OCI-LY7 (cell line): ENCODE measurements at regions not wholly inside any gene's neighbourhood (a gene's known extent, or its start where the extent isn't known, plus 50 kb on each side); places are given as distances from the start of the nearest gene placed in this dataset.

Experiments
- BruUV-seq: library from RNA; stranded (reverse); fragments of 400-500 nt; replicated peaks from 2 replicates; lab custom pipeline; 2021; lab: Mats Ljungman, UMichigan
- CTCF ChIA-PET: fragments of 300-600 bp; sonication (Branson Sonifier 250); formaldehyde crosslinking; loops from one replicate; lab custom pipeline; 2022; ENCODE audit warnings: antibody characterized with exemption; ENCODE audit not compliant: unreplicated experiment; lab: Charles Lee
- POLR2A ChIA-PET: fragments of 300-600 bp; sonication (Branson Sonifier 250); formaldehyde crosslinking; loops from one replicate; lab custom pipeline; 2022; ENCODE audit warnings: antibody characterized with exemption; lab: Charles Lee
- DNase-seq: peaks from one replicate; pipeline ENCODE4 v3.0.0-alpha.2; 2015; ENCODE audit warnings: low spot score
- H2AFZ ChIP-seq: fragments of 200-600 bp; sonication (generic), shearing (Covaris generic); 2 replicates; pipeline ENCODE4 v1.6.1; 2014; ENCODE audit warnings: mild to moderate bottlenecking, antibody characterized with exemption, low read length, moderate library complexity
- H3K27ac ChIP-seq: fragments of 200-600 bp; sonication (generic); 2 replicates; pipeline ENCODE4 v1.5.1; 2014; ENCODE audit warnings: mixed run types, low read depth, mild to moderate bottlenecking, moderate library complexity, low read length, inconsistent platforms; ENCODE audit not compliant: poor library complexity, severe bottlenecking
- H3K36me3 ChIP-seq: fragments of 200-600 bp; sonication (generic); 2 replicates; pipeline ENCODE4 v1.6.1; 2014; ENCODE audit warnings: mild to moderate bottlenecking, antibody characterized with exemption, low read length, moderate library complexity, mixed read lengths; ENCODE audit not compliant: insufficient read depth
- H3K4me1 ChIP-seq: fragments of 200-600 bp; sonication (generic); 2 replicates; pipeline ENCODE4 v1.5.1; 2014; ENCODE audit warnings: mild to moderate bottlenecking, low read length; ENCODE audit not compliant: insufficient read depth, poor library complexity, severe bottlenecking
- H3K4me2 ChIP-seq: fragments of 200-600 bp; sonication (generic); 2 replicates; pipeline ENCODE4 v1.6.1; 2014; ENCODE audit warnings: mild to moderate bottlenecking, low read length
- H3K4me3 ChIP-seq: fragments of 200-600 bp; sonication (generic); 2 replicates; pipeline ENCODE4 v1.5.1; 2014; ENCODE audit warnings: mild to moderate bottlenecking, low read depth, low read length; ENCODE audit not compliant: poor library complexity, severe bottlenecking
- H3K79me2 ChIP-seq: fragments of 200-600 bp; sonication (generic); 2 replicates; pipeline ENCODE4 v1.6.1; 2016; ENCODE audit warnings: low read depth, mild to moderate bottlenecking, low read length, moderate library complexity, mixed read lengths; ENCODE audit not compliant: insufficient read depth
- H3K9me2 ChIP-seq: fragments of 200-600 bp; sonication (generic); 2 replicates; pipeline ENCODE4 v1.6.1; 2016; ENCODE audit warnings: mild to moderate bottlenecking, low read length, mixed read lengths; ENCODE audit not compliant: insufficient read depth
- H3K9me3 ChIP-seq: fragments of 200-600 bp; sonication (generic); 2 replicates; pipeline ENCODE4 v1.6.1; 2014; ENCODE audit warnings: mild to moderate bottlenecking, mixed run types, low read length, mixed read lengths
- H4K20me1 ChIP-seq: fragments of 200-600 bp; sonication (generic); 2 replicates; pipeline ENCODE4 v1.6.1; 2014; ENCODE audit warnings: mild to moderate bottlenecking, antibody characterized with exemption, low read length, moderate library complexity, mixed read lengths; ENCODE audit not compliant: insufficient read depth
- EZH2phosphoT487 ChIP-seq: fragments of 200-600 bp; sonication (generic); IDR thresholded peaks from 2 replicates; pipeline ENCODE4 v1.6.1; 2018; ENCODE audit warnings: low read depth, borderline replicate concordance, mild to moderate bottlenecking, mixed run types, antibody characterized with exemption, low read length, moderate library complexity, mixed read lengths
- intact Hi-C: fragments of 100-400 bp; cut with micrococcal nuclease; formaldehyde crosslinking; loops from one replicate; pipeline ENCODE4 v1.10.0; 2022; ENCODE audit not compliant: unreplicated experiment
- TF ChIP-seq, protein P1 (sequence below): fragments of 200-600 bp; sonication (generic); conservative IDR thresholded peaks from 2 replicates; pipeline ENCODE4 v1.5.1; 2014; ENCODE audit warnings: mild to moderate bottlenecking, antibody characterized with exemption, low read length, moderate library complexity, mixed read lengths

DNA sequence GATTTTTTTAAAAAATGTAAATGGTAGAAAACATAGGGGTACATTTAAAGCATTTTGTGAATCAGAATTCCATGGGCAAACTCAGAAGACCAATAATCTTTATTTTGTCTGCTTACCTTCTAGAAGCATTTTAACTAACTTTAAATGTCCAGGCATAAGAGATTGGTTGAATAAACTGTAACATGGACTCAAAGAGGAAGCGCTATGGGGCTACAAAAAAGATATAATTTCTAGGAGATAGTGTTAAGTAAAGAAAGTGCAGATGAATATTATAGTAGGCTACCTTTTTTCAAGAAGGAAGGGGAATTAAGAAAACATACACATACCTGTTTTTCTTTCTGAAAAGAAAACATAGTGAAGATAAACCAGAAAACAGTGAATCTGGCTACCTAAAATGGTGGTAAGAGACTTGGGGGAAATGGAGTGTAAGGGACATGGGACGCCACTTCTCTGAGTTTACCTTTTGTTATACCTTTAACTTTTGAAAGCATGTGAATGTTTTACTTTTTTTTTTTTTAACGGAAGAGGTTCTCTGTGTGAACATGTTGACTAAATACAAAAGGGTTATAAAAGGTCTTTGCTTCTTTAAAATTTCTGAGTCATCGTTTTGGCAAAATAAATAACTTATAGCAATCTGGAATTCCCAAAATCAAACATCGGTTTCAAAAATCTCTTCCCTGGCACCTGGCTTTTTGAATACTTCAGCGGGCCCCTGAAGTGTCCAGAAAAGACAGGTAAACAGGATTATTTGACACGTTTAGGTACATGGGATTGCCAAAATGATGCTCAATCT is 133.4 kb downstream of the OR2B2 start:
- no peak for DNase-seq
- H3K79me2 ChIP-seq: no peaks in the 10 kb centered on the region
- H3K4me2 ChIP-seq: no peak overlapping the region
- H3K36me3 ChIP-seq: no peaks in the 10 kb centered on the region
- no peaks in the 10 kb centered on the region for H4K20me1 ChIP-seq
- BruUV-seq: no TSS peak
- no peak for TF ChIP-seq EZH2phosphoT487
- TF ChIP-seq, protein P1, sequence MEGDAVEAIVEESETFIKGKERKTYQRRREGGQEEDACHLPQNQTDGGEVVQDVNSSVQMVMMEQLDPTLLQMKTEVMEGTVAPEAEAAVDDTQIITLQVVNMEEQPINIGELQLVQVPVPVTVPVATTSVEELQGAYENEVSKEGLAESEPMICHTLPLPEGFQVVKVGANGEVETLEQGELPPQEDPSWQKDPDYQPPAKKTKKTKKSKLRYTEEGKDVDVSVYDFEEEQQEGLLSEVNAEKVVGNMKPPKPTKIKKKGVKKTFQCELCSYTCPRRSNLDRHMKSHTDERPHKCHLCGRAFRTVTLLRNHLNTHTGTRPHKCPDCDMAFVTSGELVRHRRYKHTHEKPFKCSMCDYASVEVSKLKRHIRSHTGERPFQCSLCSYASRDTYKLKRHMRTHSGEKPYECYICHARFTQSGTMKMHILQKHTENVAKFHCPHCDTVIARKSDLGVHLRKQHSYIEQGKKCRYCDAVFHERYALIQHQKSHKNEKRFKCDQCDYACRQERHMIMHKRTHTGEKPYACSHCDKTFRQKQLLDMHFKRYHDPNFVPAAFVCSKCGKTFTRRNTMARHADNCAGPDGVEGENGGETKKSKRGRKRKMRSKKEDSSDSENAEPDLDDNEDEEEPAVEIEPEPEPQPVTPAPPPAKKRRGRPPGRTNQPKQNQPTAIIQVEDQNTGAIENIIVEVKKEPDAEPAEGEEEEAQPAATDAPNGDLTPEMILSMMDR: no peak
- intact Hi-C loops: no loop called here
- CTCF ChIA-PET: no interaction called here
- H2AFZ ChIP-seq: no peak overlapping the region
- H3K4me1 ChIP-seq: peaks cover 4% of the 10 kb centered on the region
- H3K9me2 ChIP-seq: no peaks in the 10 kb centered on the region
- H3K9me3 ChIP-seq: no peaks in the 10 kb centered on the region
- POLR2A ChIA-PET: interaction anchor here (0.7 to 1.0 kb wide), 3 partner anchors 11 to 27 kb away, joined by 3 to 5 read pairs (median 3); no protein-coding TSS in a partner anchor
- H3K4me3 ChIP-seq: no peak overlapping the region
- H3K27ac ChIP-seq: no peak overlapping the region

DNA sequence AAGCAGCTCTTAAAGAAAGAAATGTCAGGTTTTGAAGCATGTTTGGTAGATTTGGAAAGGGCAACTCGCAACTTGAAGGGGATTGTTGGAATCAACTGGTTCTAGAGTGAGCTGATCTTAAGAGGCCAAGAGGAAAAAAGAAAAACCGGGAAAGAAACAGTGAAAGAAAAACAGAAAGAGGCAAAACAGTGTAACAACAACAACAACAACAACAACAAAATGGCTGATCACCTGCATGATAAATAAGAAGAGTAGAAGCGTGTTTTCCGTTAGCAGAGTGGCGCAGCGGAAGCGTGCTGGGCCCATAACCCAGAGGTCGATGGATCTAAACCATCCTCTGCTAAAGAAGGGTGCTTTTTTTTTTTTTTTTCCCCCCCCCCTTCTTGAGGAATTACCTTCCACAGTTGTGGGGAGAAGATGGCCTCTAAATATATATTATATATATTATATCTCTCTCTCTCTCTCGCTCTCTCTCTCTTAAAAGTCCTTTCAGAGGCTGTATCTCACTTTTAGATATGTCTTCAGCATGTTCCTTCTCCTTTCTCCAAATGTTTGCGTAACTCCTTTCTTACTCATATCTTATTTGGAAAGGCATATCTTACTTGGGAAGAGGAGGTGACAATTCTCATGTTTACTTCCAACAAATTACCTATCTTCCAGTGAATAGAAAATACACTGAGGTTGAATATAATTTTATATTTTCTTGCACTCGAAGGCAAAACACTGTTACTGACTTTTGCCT is 134.4 kb downstream of the OR2B2 start:
- no peak for DNase-seq
- no peaks in the 10 kb centered on the region for H3K36me3 ChIP-seq
- BruUV-seq: no TSS peak
- CTCF ChIA-PET: no interaction called here
- H4K20me1 ChIP-seq: no peaks in the 10 kb centered on the region
- no peak overlapping the region for H2AFZ ChIP-seq
- POLR2A ChIA-PET: no interaction called here
- TF ChIP-seq, protein P1: no peak
- TF ChIP-seq EZH2phosphoT487: no peak
- H3K9me3 ChIP-seq: no peaks in the 10 kb centered on the region
- H3K4me3 ChIP-seq: no peak overlapping the region
- intact Hi-C loops: no loop called here
- peaks cover 8% of the 10 kb centered on the region for H3K4me1 ChIP-seq
- no peak overlapping the region for H3K27ac ChIP-seq
- H3K79me2 ChIP-seq: no peaks in the 10 kb centered on the region
- no peak overlapping the region for H3K4me2 ChIP-seq
- no peaks in the 10 kb centered on the region for H3K9me2 ChIP-seq
